RWPE2 (cell line): ENCODE measurements at regions not wholly inside any gene's neighbourhood (a gene's known extent, or its start where the extent isn't known, plus 50 kb on each side); places are given as distances from the start of the nearest gene placed in this dataset.

ENCODE experiments used
- ATAC-seq: fragments of 200-7000 bp; cut with Tn5 transposase; 3 replicates; pipeline ENCODE4 v1.9.1; 2021; ENCODE audit warnings: low read depth
- DNase-seq: peaks from one replicate; pipeline ENCODE4 v3.0.0-alpha.2; 2020; ENCODE audit warnings: low spot score
- H3K27ac ChIP-seq: fragments of 450-650 bp; 2 replicates; pipeline ENCODE4 v1.5.1; 2017; ENCODE audit warnings: mild to moderate bottlenecking; ENCODE audit not compliant: poor library complexity, severe bottlenecking
- H3K27me3 ChIP-seq: fragments of 250-450 bp; sonication (Bioruptor Pico); 2 replicates; pipeline ENCODE4 v1.5.1; 2021; ENCODE audit warnings: mild to moderate bottlenecking, moderate library complexity; ENCODE audit not compliant: insufficient read depth, poor library complexity, severe bottlenecking
- H3K36me3 ChIP-seq: fragments of 250-450 bp; sonication (Bioruptor Pico); 2 replicates; pipeline ENCODE4 v1.5.1; 2020; ENCODE audit warnings: low read depth, mild to moderate bottlenecking, moderate library complexity
- H3K4me1 ChIP-seq: fragments of 250-450 bp; sonication (Bioruptor Pico); 2 replicates; pipeline ENCODE4 v1.5.1; 2021; ENCODE audit warnings: mild to moderate bottlenecking, moderate library complexity; ENCODE audit not compliant: insufficient read depth, poor library complexity, severe bottlenecking
- H3K4me3 ChIP-seq: fragments of 250-450 bp; sonication (Bioruptor Pico); 2 replicates; pipeline ENCODE4 v1.5.1; 2021; ENCODE audit warnings: mild to moderate bottlenecking, moderate library complexity; ENCODE audit not compliant: severe bottlenecking
- H3K9me3 ChIP-seq: fragments of 250-450 bp; sonication (Bioruptor Pico); 2 replicates; pipeline ENCODE4 v1.5.1; 2021; ENCODE audit warnings: mild to moderate bottlenecking, moderate library complexity; ENCODE audit not compliant: severe bottlenecking
- TF ChIP-seq, protein P1 (sequence below): fragments of 450-650 bp; IDR thresholded peaks from one replicate; pipeline ENCODE4 v1.5.1; 2017; ENCODE audit warnings: mild to moderate bottlenecking, moderate library complexity; ENCODE audit not compliant: poor library complexity, severe bottlenecking

DNA sequence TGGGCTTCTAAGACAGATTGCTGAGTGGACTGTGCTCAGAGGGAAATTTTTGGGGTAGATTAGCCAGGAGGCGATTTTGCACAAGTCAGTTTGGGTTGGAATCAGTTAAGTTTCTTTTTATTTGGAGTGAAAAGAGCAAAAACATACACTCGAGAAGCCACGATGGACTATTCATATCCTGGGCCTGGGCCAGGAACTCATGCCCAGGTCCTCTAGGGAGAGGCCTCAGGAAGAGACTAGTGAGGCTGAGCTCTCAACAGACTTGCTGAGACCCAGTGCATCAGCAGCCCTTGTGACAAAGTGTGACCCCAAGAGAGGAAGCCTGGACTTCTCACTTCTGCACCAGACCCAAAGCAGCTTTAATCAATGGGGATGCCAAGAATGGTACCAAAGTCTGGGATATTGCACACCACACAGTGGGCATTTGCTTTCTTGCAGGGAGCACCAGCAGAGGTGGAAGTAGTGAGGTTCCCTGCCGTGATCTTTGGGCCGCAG lies 61.6 kb upstream of the MAFB start:
- DNase-seq: no peak
- TF ChIP-seq, protein P1, sequence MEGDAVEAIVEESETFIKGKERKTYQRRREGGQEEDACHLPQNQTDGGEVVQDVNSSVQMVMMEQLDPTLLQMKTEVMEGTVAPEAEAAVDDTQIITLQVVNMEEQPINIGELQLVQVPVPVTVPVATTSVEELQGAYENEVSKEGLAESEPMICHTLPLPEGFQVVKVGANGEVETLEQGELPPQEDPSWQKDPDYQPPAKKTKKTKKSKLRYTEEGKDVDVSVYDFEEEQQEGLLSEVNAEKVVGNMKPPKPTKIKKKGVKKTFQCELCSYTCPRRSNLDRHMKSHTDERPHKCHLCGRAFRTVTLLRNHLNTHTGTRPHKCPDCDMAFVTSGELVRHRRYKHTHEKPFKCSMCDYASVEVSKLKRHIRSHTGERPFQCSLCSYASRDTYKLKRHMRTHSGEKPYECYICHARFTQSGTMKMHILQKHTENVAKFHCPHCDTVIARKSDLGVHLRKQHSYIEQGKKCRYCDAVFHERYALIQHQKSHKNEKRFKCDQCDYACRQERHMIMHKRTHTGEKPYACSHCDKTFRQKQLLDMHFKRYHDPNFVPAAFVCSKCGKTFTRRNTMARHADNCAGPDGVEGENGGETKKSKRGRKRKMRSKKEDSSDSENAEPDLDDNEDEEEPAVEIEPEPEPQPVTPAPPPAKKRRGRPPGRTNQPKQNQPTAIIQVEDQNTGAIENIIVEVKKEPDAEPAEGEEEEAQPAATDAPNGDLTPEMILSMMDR: no peak
- Histone ChIP-seq H3K4me3 (no peak overlapping the region), H3K9me3 (no peaks in the 10 kb centered on the region), H3K27ac (no peak overlapping the region), H3K4me1 (no peaks in the 10 kb centered on the region), H3K36me3 (no peaks in the 10 kb centered on the region), H3K27me3 (peaks cover 3% of the 10 kb centered on the region)
- no peak for ATAC-seq

DNA sequence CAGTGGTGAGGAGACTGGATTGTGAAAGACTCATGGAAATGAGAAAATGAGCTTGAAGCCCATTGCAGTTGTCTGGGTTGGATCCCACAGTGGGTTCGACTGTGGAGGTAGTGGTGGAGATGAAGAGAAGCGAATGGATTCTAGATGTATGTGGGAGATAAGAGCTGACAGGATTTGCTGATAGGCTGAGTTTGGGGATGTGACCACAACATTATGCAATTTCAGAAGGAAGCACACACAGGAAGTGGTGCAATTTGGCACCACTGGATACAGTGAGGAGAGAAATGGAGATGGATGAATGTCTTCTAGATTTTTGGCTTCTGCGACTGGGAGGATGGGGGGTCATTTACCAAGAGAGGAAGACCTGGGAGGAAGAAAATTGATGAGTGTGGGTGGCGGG lies 64.4 kb upstream of the MAFB start:
- H3K36me3 ChIP-seq: no peaks in the 10 kb centered on the region
- no peak overlapping the region for H3K4me3 ChIP-seq
- H3K27me3 ChIP-seq: no peaks in the 10 kb centered on the region
- ATAC-seq (no peak), DNase-seq (no peak)
- TF ChIP-seq, protein P1: no peak
- H3K4me1 ChIP-seq: no peaks in the 10 kb centered on the region
- H3K27ac ChIP-seq: no peak overlapping the region
- no peaks in the 10 kb centered on the region for H3K9me3 ChIP-seq

DNA sequence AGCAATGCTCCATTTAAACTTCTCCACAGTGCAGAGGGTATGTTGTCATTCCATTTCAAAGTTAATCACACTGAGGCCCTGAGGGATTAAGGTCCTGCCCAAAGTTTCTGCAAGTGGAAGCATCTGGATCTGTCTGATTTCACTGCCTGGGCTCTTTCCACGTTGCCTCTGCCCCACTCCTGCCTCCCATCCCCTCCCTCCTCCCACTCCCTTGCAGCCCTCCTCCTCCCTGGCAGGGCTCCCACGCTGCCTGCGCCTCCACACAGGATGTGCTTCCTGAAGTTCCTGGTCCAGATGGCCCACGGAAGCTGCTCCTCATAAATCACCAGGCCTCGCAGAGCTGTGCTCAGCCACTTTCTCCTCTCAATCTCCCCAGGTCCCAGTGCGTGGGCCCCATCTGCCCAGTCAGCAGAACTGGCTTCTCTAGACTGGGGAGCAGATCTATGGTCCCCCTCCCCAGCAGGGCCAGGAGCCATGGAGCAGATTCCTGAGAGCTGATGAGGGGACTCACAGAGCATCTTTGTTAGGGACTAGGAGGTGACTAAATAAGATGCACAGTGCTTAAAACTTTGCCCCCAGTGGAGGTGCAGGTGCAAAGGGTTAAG lies 65.4 kb upstream of the MAFB start:
- H3K36me3 ChIP-seq: no peaks in the 10 kb centered on the region
- H3K4me3 ChIP-seq: no peak overlapping the region
- TF ChIP-seq, protein P1: no peak
- H3K9me3 ChIP-seq: no peaks in the 10 kb centered on the region
- H3K4me1 ChIP-seq: no peaks in the 10 kb centered on the region
- DNase-seq (peak; percentile 73), ATAC-seq (0 out of 3 replicates have a peak, but pooled peaks have one; percentile 8)
- no peak overlapping the region for H3K27ac ChIP-seq
- H3K27me3 ChIP-seq: no peaks in the 10 kb centered on the region

DNA sequence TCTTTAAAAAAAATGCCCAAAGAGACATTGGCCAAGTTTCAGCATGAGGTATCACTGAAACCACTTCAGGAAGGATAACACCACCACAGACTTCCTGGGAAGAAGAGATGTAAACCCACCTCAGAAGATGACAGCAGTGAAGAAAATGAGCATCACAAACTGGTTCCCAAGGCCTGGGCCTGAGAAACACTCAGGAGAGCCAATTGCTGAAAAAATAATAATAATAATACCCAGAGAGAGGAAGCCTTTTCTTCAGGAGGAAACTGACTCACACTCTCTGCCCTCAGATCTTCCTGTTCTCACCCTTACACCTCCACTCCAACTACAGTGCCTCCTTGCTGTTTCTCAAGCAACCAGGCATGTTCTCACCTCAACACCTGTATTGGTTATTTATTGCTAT lies 68.1 kb upstream of the MAFB start:
- TF ChIP-seq, protein P1: no peak
- H3K27me3 ChIP-seq: no peaks in the 10 kb centered on the region
- no peaks in the 10 kb centered on the region for H3K4me1 ChIP-seq
- H3K9me3 ChIP-seq: no peaks in the 10 kb centered on the region
- DNase-seq: no peak
- no peak overlapping the region for H3K4me3 ChIP-seq
- H3K27ac ChIP-seq: no peak overlapping the region
- no peak for ATAC-seq
- H3K36me3 ChIP-seq: no peaks in the 10 kb centered on the region

DNA sequence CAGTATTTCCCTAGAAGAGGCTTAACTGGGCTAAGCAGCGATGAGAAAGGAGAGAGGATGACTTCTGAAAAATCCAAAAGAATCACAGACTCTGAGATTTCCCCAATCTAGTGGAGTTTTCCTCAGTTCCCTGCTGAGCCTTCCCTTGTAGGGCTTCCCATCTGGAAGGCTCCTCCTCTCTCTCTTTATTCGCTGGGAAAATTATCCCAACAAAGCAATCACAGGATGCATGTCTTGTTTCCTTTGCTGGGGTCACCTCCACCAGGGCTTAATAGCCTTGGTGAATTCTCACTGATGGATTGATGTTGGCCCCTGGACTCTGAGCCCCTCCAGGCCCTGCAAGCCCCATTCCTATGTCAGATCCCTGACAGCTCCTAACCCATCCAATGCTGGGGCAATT lies 69.8 kb upstream of the MAFB start:
- Histone ChIP-seq H3K36me3 (no peaks in the 10 kb centered on the region), H3K4me3 (no peak overlapping the region), H3K9me3 (no peaks in the 10 kb centered on the region), H3K27me3 (no peaks in the 10 kb centered on the region), H3K27ac (no peak overlapping the region), H3K4me1 (no peaks in the 10 kb centered on the region)
- DNase-seq (no peak), ATAC-seq (no peak)
- TF ChIP-seq, protein P1: no peak
